BE2C (cell line): ENCODE measurements at regions not wholly inside any gene's neighbourhood (a gene's known extent, or its start where the extent isn't known, plus 50 kb on each side); places are given as distances from the start of the nearest gene placed in this dataset.

Source experiments
- DNase-seq: peaks from one replicate; pipeline ENCODE4 v3.0.0-alpha.2; 2020
- H3K27me3 ChIP-seq: fragments of 250-450 bp; sonication (Bioruptor Pico); 2 replicates; pipeline ENCODE4 v1.5.1; 2020; ENCODE audit warnings: mild to moderate bottlenecking
- H3K36me3 ChIP-seq: fragments of 250-450 bp; sonication (Bioruptor Pico); 2 replicates; pipeline ENCODE4 v1.5.1; 2020; ENCODE audit warnings: mild to moderate bottlenecking
- H3K4me1 ChIP-seq: fragments of 250-450 bp; sonication (Bioruptor Pico); 2 replicates; pipeline ENCODE4 v1.5.1; 2020
- H3K4me3 ChIP-seq: 2 replicates; pipeline ENCODE4 v1.5.1; 2011; ENCODE audit warnings: low read depth, low read length
- H3K9me3 ChIP-seq: fragments of 250-450 bp; sonication (Bioruptor Pico); 2 replicates; pipeline ENCODE4 v1.5.1; 2020
- TF ChIP-seq, protein P1 (sequence below): IDR thresholded peaks from 2 replicates; pipeline ENCODE4 v1.5.1; 2012; ENCODE audit warnings: mild to moderate bottlenecking, low read depth, low read length

DNA sequence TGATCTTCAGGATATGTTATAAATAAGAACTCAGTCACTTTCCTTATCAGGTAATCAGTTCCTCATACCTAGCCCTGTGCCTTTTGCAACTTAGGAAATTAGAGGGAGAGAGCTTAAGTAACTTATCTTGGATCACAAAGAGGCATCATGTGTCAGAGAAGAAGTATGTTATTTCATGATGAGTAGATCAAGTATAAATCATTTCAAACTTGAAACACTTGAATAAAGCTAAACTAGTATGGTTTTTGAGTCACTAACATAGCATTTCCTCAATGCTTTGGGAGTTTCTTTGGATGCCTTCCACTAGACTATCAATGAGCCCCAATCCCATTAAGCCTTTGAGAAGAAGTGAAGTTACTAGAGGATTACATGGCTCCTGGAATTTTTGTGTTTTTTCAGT lies 102.6 kb upstream of the TNFAIP3 start:
- H3K27me3 ChIP-seq: no peaks in the 10 kb centered on the region
- no peak for DNase-seq
- no peaks in the 10 kb centered on the region for H3K4me1 ChIP-seq
- no peaks in the 10 kb centered on the region for H3K9me3 ChIP-seq
- H3K4me3 ChIP-seq: no peak overlapping the region
- H3K36me3 ChIP-seq: no peaks in the 10 kb centered on the region
- TF ChIP-seq, protein P1, sequence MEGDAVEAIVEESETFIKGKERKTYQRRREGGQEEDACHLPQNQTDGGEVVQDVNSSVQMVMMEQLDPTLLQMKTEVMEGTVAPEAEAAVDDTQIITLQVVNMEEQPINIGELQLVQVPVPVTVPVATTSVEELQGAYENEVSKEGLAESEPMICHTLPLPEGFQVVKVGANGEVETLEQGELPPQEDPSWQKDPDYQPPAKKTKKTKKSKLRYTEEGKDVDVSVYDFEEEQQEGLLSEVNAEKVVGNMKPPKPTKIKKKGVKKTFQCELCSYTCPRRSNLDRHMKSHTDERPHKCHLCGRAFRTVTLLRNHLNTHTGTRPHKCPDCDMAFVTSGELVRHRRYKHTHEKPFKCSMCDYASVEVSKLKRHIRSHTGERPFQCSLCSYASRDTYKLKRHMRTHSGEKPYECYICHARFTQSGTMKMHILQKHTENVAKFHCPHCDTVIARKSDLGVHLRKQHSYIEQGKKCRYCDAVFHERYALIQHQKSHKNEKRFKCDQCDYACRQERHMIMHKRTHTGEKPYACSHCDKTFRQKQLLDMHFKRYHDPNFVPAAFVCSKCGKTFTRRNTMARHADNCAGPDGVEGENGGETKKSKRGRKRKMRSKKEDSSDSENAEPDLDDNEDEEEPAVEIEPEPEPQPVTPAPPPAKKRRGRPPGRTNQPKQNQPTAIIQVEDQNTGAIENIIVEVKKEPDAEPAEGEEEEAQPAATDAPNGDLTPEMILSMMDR: no peak

DNA sequence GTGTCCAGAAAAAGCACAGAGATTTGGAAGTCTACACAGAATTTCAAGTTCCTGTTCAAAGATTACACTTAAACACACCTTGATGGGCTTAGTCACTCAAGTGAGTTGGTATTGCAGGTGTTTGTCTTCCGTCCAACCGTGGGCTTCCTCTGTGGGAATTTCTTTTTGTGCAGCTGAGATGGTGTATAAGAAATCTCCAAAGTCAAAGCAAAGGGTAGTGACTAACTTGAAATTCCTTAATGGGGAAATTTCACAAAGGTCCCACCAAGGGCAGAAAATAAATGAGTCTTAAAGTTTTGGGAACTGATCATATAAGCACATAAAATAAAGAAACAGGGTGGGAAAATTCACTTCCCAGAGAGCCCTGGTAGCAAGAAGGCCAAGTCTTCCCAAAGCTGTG lies 102.0 kb upstream of the TNFAIP3 start:
- no peak for DNase-seq
- no peaks in the 10 kb centered on the region for H3K27me3 ChIP-seq
- H3K36me3 ChIP-seq: no peaks in the 10 kb centered on the region
- no peaks in the 10 kb centered on the region for H3K9me3 ChIP-seq
- TF ChIP-seq, protein P1: no peak
- no peak overlapping the region for H3K4me3 ChIP-seq
- H3K4me1 ChIP-seq: no peaks in the 10 kb centered on the region

DNA sequence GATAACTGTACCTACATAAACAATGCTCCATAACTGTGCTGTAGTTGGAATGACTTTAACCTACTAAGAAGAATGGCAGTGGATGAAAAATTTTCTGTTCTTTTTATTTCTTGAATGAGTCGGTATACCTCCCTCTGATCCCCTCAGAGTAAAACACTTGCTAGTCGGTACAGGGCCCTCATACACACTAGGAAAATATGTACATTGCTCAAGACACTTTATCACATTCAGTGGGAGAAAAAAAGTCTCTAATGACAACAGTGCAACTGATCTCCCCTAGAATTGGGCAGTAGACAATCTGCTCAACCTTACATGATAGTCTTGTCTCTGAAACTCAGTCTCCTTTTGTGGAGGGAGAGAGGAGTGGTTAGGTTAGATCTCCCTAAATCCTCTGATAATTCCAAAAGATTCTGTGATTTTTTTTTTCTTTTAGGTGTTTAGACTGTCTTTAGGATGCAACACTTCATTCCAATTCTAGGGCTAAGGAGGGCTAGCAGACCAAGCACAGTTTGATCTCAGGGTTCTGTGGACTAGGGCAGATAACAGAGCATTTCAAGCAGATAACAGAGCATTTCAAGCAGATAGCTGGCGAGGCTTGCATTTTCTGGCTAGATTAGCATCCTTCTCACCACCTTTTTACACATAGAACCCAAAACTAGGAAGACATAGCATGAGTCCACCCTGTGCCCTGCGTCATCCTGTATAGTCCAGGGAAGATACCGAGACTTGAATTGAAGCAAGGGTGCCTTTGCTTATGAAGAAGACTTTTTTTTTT lies 100.3 kb upstream of the TNFAIP3 start:
- Histone ChIP-seq H3K27me3 (no peaks in the 10 kb centered on the region), H3K4me1 (no peaks in the 10 kb centered on the region), H3K36me3 (no peaks in the 10 kb centered on the region), H3K9me3 (no peaks in the 10 kb centered on the region), H3K4me3 (no peak overlapping the region)
- TF ChIP-seq, protein P1: no peak
- no peak for DNase-seq

DNA sequence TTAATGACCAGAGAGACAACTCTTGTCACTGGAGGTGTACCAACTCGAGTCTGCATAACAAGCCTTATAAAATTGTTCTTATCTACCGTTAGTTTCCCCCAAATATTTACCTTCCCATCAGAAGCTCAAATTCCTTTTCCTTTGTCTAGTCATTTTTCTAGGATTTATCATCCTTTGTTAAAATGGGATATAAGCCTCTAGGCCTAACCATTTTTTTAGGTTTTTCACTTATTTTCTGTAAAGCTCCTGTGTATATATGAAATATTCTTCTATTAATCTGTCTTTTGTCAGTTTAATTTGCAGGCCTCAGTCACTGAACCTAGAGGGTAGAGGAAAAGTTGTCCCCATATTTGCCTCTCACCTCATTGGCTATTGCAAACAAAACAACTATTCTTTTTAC lies 99.6 kb upstream of the TNFAIP3 start:
- no peak overlapping the region for H3K4me3 ChIP-seq
- TF ChIP-seq, protein P1: no peak
- no peak for DNase-seq
- no peaks in the 10 kb centered on the region for H3K36me3 ChIP-seq
- no peaks in the 10 kb centered on the region for H3K4me1 ChIP-seq
- no peaks in the 10 kb centered on the region for H3K27me3 ChIP-seq
- no peaks in the 10 kb centered on the region for H3K9me3 ChIP-seq

DNA sequence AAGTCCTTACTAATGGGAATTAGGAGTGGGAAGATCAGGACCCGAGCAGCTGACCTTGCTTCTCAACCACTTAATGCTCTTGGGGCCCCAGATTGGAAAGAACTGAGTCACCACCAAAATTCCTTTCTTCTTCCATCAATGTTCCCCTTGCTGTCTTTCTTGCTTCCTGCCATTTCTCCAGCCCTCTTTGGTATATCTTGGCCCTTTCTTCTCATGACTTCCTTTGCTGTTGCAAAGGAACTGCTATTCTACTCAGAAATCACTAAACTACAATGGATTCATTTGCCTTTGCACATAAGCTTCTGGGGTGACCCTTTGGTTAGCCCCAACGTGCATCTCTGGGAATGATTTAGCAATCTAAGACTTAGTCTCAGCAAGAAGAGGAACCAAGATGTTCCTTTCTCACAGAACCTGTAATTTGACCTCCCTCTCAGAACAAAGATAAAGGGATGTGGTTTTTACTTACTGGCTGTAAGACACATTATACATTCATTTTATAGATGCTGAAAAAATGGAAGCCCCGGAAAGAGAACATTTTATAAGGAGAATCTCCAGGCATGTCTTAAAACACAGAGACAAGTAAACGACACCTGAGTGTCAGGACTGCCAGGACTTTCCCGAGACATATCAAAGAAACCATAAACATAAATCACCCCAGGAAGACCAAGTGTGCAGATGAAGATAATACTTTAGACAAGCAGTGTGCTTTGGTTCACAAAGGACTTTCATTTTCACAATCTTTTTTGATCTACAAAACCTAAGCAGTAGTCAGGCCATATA lies 99.0 kb upstream of the TNFAIP3 start:
- Histone ChIP-seq H3K36me3 (no peaks in the 10 kb centered on the region), H3K4me1 (no peaks in the 10 kb centered on the region), H3K9me3 (no peaks in the 10 kb centered on the region), H3K4me3 (no peak overlapping the region), H3K27me3 (no peaks in the 10 kb centered on the region)
- TF ChIP-seq, protein P1: no peak
- DNase-seq: no peak

DNA sequence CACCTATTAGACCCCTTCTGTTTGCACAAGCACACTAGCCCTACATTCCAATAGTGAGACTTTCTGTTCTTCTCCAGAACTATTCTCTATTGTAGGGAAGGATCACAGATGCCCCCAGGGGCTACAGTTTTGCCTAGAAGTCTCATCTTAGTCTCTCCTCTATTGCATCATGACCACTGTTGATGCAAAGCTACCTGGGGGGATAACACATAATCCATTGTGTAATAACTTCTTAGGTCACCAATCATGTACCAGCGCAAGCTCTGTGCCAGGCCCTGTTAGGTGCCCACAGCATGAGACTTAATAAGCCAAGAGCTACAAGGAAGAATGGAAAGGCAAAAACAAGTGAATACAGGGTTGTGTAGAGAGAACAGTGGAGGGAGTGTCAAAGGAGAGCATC lies 98.1 kb upstream of the TNFAIP3 start:
- Histone ChIP-seq H3K4me1 (no peaks in the 10 kb centered on the region), H3K36me3 (no peaks in the 10 kb centered on the region), H3K4me3 (no peak overlapping the region), H3K9me3 (no peaks in the 10 kb centered on the region), H3K27me3 (no peaks in the 10 kb centered on the region)
- no peak for DNase-seq
- TF ChIP-seq, protein P1: no peak
